Chondrocyte (in vitro differentiated cells): ENCODE measurements at regions not wholly inside any gene's neighbourhood (a gene's known extent, or its start where the extent isn't known, plus 50 kb on each side); places are given as distances from the start of the nearest gene placed in this dataset.
"Not testable (repeated sequence)": the region's sequence is repeated elsewhere in the genome, so short reads cannot be mapped to it uniquely, and the experiment has no call there.

Source experiments
- DNase-seq: peaks from one replicate; pipeline ENCODE4 v3.0.0; 2021; ENCODE audit warnings: mixed read lengths, low spot score
- H3K27ac Mint-ChIP-seq: one replicate; pipeline ENCODE4 v1.8.0; 2021; ENCODE audit warnings: mild to moderate bottlenecking, moderate library complexity, mixed read lengths; ENCODE audit not compliant: unreplicated experiment
- H3K27me3 Mint-ChIP-seq: 2 replicates; pipeline ENCODE4 v1.8.0; 2021; ENCODE audit warnings: low read depth, mixed read lengths
- H3K36me3 Mint-ChIP-seq: 2 replicates; pipeline ENCODE4 v1.8.0; 2021; ENCODE audit warnings: low read depth, mixed read lengths
- H3K4me1 Mint-ChIP-seq: 2 replicates; pipeline ENCODE4 v1.8.0; 2021; ENCODE audit warnings: low read depth, mild to moderate bottlenecking, mixed read lengths
- H3K4me3 Mint-ChIP-seq: one replicate; pipeline ENCODE4 v1.8.0; 2021; ENCODE audit warnings: mild to moderate bottlenecking, moderate library complexity, mixed read lengths; ENCODE audit not compliant: unreplicated experiment
- H3K9me3 Mint-ChIP-seq: 2 replicates; pipeline ENCODE4 v1.8.0; 2021; ENCODE audit warnings: low read depth, mixed read lengths
- CTCF ChIP-seq: fragments of 200-600 bp; sonication (generic); IDR thresholded peaks from 2 replicates; pipeline ENCODE4 v1.5.0; 2021; ENCODE audit warnings: antibody characterized with exemption, mild to moderate bottlenecking, moderate library complexity

- peaks cover 45% of the 10 kb centered on the region for H3K4me1 Mint-ChIP-seq
- no peak for DNase-seq
- H3K9me3 Mint-ChIP-seq, result peaks cover 3% of the 10 kb centered on the region
- TF ChIP-seq CTCF, result no peak
- H3K4me3 Mint-ChIP-seq, result no peak overlapping the region
- H3K27me3 Mint-ChIP-seq, result no peaks in the 10 kb centered on the region
- peak overlapping the region; percentile 67 for H3K27ac Mint-ChIP-seq
- H3K36me3 Mint-ChIP-seq, result peaks cover 9% of the 10 kb centered on the region
These were observed 50.3 kb downstream of the GASK1B start for GRCh38 chr4:158122501-158122900.

- DNase-seq, result no peak
- Mint-ChIP-seq H3K27ac (peak overlapping the region; percentile 80), H3K36me3 (peaks cover 7% of the 10 kb centered on the region), H3K9me3 (peaks cover 4% of the 10 kb centered on the region), H3K4me3 (peak overlapping the region; percentile 50), H3K27me3 (no peaks in the 10 kb centered on the region), H3K4me1 (peaks cover 45% of the 10 kb centered on the region)
- no peak for TF ChIP-seq CTCF
These were observed 51.7 kb downstream of the GASK1B start for GRCh38 chr4:158121161-158121579.

GRCh38 chr4:158120645-158121151 lies 52.1 kb downstream of the GASK1B start:
- not testable (repeated sequence) for H3K9me3 Mint-ChIP-seq, H3K36me3 Mint-ChIP-seq, DNase-seq, H3K27me3 Mint-ChIP-seq
- peak overlapping the region; percentile 80 for H3K27ac Mint-ChIP-seq
- H3K4me1 Mint-ChIP-seq, result peaks cover 41% of the 10 kb centered on the region
- peak overlapping the region; percentile 50 for H3K4me3 Mint-ChIP-seq

GRCh38 chr4:158112611-158113010 lies 60.2 kb downstream of the GASK1B start:
- peak overlapping the region; percentile 63 for H3K27ac Mint-ChIP-seq
- TF ChIP-seq CTCF, result no peak
- no peaks in the 10 kb centered on the region for H3K27me3 Mint-ChIP-seq
- H3K36me3 Mint-ChIP-seq, result peaks cover 4% of the 10 kb centered on the region
- no peak for DNase-seq
- H3K9me3 Mint-ChIP-seq, result peaks cover 8% of the 10 kb centered on the region
- H3K4me3 Mint-ChIP-seq, result no peak overlapping the region
- peaks cover 17% of the 10 kb centered on the region for H3K4me1 Mint-ChIP-seq

- Mint-ChIP-seq H3K27me3 (no peaks in the 10 kb centered on the region), H3K27ac (no peak overlapping the region), H3K36me3 (peaks cover 4% of the 10 kb centered on the region), H3K4me3 (no peak overlapping the region), H3K9me3 (peaks cover 6% of the 10 kb centered on the region), H3K4me1 (peaks cover 17% of the 10 kb centered on the region)
- no peak for TF ChIP-seq CTCF
- DNase-seq, result no peak
These were observed 61.6 kb downstream of the GASK1B start for GRCh38 chr4:158111241-158111640.

- peaks cover 4% of the 10 kb centered on the region for H3K4me1 Mint-ChIP-seq
These were observed 69.9 kb downstream of the GASK1B start for GRCh38 chr4:158102904-158103303.

More at GRCh38 chr4:158102904-158103303, 69.9 kb downstream of the GASK1B start:
- Mint-ChIP-seq H3K27ac (no peak overlapping the region), H3K4me3 (no peak overlapping the region), H3K36me3 (no peaks in the 10 kb centered on the region), H3K9me3 (no peaks in the 10 kb centered on the region), H3K27me3 (no peaks in the 10 kb centered on the region)
- no peak for TF ChIP-seq CTCF
- no peak for DNase-seq
